H1 (cell line): ENCODE measurements at regions not wholly inside any gene's neighbourhood (a gene's known extent, or its start where the extent isn't known, plus 50 kb on each side); places are given as distances from the start of the nearest gene placed in this dataset.

ENCODE experiments used
- CBX5 ChIP-seq: fragments of 300-800, 300-1000 bp; sonication (generic); IDR thresholded peaks from 2 replicates; pipeline ENCODE4 v1.7.1; 2016; ENCODE audit warnings: antibody characterized with exemption, low read length, low read depth
- CTCF ChIP-seq, 3 experiments: IDR thresholded peaks; 1 replicate in 2 of 3; 2 replicates in 1 of 3; pipeline versions ENCODE4 v1.5.1 to v1.6.1; 2011; ENCODE audit warnings: low read length in 3 of 3, mild to moderate bottlenecking in 3 of 3, inconsistent platforms in 2 of 3, low read depth in 1 of 3, moderate library complexity in 1 of 3; ENCODE audit not compliant: insufficient read depth in 1 of 3; ENCODE audit errors: control extremely low read depth in 1 of 3
- GABPA ChIP-seq: IDR thresholded peaks from 2 replicates; pipeline ENCODE4 v1.6.1; 2011; ENCODE audit warnings: mild to moderate bottlenecking, low read length, moderate library complexity, borderline replicate concordance; ENCODE audit not compliant: insufficient read depth
- GTF2F1 ChIP-seq: IDR thresholded peaks from 2 replicates; pipeline ENCODE4 v1.6.1; 2012; ENCODE audit warnings: low read depth, low read length, improper control_type of control experiment, borderline replicate concordance
- POLR2AphosphoS5 ChIP-seq: IDR thresholded peaks from 2 replicates; pipeline ENCODE4 v1.6.1; 2011; ENCODE audit warnings: low read depth, low read length
- RAD21 ChIP-seq, 2 experiments: IDR thresholded peaks in 1 of 2; conservative IDR thresholded peaks in 1 of 2; 2 replicates each; pipeline ENCODE4 v1.6.1; 2011; ENCODE audit warnings: low read depth in 2 of 2, low read length in 2 of 2, improper control_type of control experiment in 1 of 2, inconsistent platforms in 1 of 2, mild to moderate bottlenecking in 1 of 2, moderate library complexity in 1 of 2
- RFX5 ChIP-seq: IDR thresholded peaks from 2 replicates; pipeline ENCODE4 v1.6.1; 2011; ENCODE audit warnings: low read depth, low read length, improper control_type of control experiment, borderline replicate concordance
- SP1 ChIP-seq: IDR thresholded peaks from 2 replicates; pipeline ENCODE4 v1.6.1; 2011; ENCODE audit warnings: low read depth, low read length
- SRF ChIP-seq: IDR thresholded peaks from 2 replicates; pipeline ENCODE4 v1.6.1; 2011; ENCODE audit warnings: mild to moderate bottlenecking, low read depth, low read length, moderate library complexity

GRCh38 chr2:78498125-78498524 is 527.4 kb upstream of the REG3G start:
- TF ChIP-seq RFX5 (no peak), SP1 (no peak), SRF (no peak), RAD21 (IDR thresholded peaks at IDR 0.05 in 1 of 2, conservative IDR thresholded peaks at IDR 0.05 in 1 of 2; ENCODE audit: low read depth in 2 of 2, low read length in 2 of 2) (no peak), CTCF (IDR thresholded peaks at IDR 0.05; ENCODE audit: control extremely low read depth in 1 of 3, insufficient read depth in 1 of 3, low read depth in 1 of 3, low read length in 3 of 3) (no peak), GTF2F1 (no peak), GABPA (no peak), POLR2AphosphoS5 (no peak), CBX5 (no peak)
